ENCODE measurements at regions not wholly inside any gene's neighbourhood (a gene's known extent, or its start where the extent isn't known, plus 50 kb on each side); places are given as distances from the start of the nearest gene placed in this dataset.

DNA sequence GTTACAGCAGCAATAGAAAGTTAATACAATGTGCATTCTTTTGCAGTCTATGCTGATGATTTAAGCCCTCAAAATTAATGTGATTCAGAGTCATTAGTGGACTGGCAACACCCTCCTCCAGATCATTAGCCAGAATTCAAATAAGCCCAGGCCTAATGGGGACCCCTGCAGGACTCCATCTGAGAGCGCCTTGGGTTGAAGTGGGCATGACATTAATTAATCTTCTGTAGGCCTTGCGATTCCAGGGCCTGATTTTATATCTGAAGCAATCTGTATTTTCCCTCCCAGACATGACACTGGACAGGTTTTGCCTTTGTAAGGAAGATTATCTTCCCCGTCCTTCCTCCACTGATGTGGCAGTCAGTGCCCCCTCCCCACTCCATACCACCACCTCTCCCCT is 442.9 kb downstream of the FOXO1 start:
- Histone ChIP-seq H3K79me2 (ENCODE audit: insufficient read depth, low read depth, low read length) (no peaks in the 10 kb centered on the region), H2AFZ (ENCODE audit: low read length) (no peak overlapping the region), H4K20me1 (ENCODE audit: insufficient read depth, low read length) (no peaks in the 10 kb centered on the region), H3K27ac (ENCODE audit: low read depth, low read length, poor library complexity, severe bottlenecking) (no peak overlapping the region), H3K4me3 (ENCODE audit: low read depth, low read length, poor library complexity, severe bottlenecking) (no peak overlapping the region), H3K36me3 (ENCODE audit: insufficient read depth, low read length) (no peaks in the 10 kb centered on the region), H3K4me1 (ENCODE audit: insufficient read depth, low read length, poor library complexity, severe bottlenecking) (peaks cover 5% of the 10 kb centered on the region), H3K9me3 (ENCODE audit: low read length) (no peaks in the 10 kb centered on the region), H3K9me2 (ENCODE audit: insufficient read depth, low read length) (no peaks in the 10 kb centered on the region), H3K4me2 (ENCODE audit: low read length) (no peak overlapping the region)
- no peak for DNase-seq (ENCODE audit: low spot score)
- TF ChIP-seq, protein P1, sequence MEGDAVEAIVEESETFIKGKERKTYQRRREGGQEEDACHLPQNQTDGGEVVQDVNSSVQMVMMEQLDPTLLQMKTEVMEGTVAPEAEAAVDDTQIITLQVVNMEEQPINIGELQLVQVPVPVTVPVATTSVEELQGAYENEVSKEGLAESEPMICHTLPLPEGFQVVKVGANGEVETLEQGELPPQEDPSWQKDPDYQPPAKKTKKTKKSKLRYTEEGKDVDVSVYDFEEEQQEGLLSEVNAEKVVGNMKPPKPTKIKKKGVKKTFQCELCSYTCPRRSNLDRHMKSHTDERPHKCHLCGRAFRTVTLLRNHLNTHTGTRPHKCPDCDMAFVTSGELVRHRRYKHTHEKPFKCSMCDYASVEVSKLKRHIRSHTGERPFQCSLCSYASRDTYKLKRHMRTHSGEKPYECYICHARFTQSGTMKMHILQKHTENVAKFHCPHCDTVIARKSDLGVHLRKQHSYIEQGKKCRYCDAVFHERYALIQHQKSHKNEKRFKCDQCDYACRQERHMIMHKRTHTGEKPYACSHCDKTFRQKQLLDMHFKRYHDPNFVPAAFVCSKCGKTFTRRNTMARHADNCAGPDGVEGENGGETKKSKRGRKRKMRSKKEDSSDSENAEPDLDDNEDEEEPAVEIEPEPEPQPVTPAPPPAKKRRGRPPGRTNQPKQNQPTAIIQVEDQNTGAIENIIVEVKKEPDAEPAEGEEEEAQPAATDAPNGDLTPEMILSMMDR (conservative IDR thresholded peaks at IDR 0.05; ENCODE audit: low read length): no peak
- TF ChIP-seq EZH2phosphoT487 (IDR thresholded peaks at IDR 0.05; ENCODE audit: borderline replicate concordance, low read depth, low read length): no peak
- BruUV-seq (replicated peaks): no TSS peak
- intact Hi-C loops (cut with micrococcal nuclease; ENCODE audit: unreplicated experiment): no loop called here
- CTCF ChIA-PET (ENCODE audit: unreplicated experiment): no interaction called here
- POLR2A ChIA-PET: no interaction called here

DNA sequence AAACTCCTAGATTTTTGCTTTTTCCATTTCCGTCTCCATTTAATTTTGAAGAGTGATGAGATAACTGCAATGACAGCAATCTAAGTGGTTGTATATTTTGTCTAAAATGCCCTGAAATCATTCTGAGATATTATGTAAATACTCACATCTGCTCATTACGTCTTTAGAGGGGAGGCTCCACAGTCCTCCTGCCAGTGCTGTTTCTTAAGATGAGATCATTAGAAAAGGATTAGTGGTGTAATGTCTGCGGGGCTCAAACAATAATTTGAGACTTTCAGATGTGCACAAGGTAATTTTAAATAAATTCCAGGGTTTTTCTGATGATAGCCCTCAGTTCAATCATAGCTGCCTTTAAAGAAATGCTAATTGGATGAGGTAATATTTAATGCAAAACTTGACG is 437.9 kb downstream of the FOXO1 start:
- intact Hi-C loops (cut with micrococcal nuclease; ENCODE audit: unreplicated experiment): no loop called here
- no TSS peak for BruUV-seq (replicated peaks)
- Histone ChIP-seq H3K9me2 (ENCODE audit: insufficient read depth, low read length) (no peaks in the 10 kb centered on the region), H3K4me3 (ENCODE audit: low read depth, low read length, poor library complexity, severe bottlenecking) (no peak overlapping the region), H3K79me2 (ENCODE audit: insufficient read depth, low read depth, low read length) (no peaks in the 10 kb centered on the region), H4K20me1 (ENCODE audit: insufficient read depth, low read length) (no peaks in the 10 kb centered on the region), H3K9me3 (ENCODE audit: low read length) (no peaks in the 10 kb centered on the region), H3K4me2 (ENCODE audit: low read length) (no peak overlapping the region), H2AFZ (ENCODE audit: low read length) (no peak overlapping the region; the same call in 1 of the 2 replicates), H3K27ac (ENCODE audit: low read depth, low read length, poor library complexity, severe bottlenecking) (no peak overlapping the region), H3K36me3 (ENCODE audit: insufficient read depth, low read length) (no peaks in the 10 kb centered on the region), H3K4me1 (ENCODE audit: insufficient read depth, low read length, poor library complexity, severe bottlenecking) (peaks cover 5% of the 10 kb centered on the region)
- POLR2A ChIA-PET: no interaction called here
- CTCF ChIA-PET (ENCODE audit: unreplicated experiment): no interaction called here
- no peak for TF ChIP-seq EZH2phosphoT487 (IDR thresholded peaks at IDR 0.05; ENCODE audit: borderline replicate concordance, low read depth, low read length)
- TF ChIP-seq, protein P1 (conservative IDR thresholded peaks at IDR 0.05; ENCODE audit: low read length): no peak
- no peak for DNase-seq (ENCODE audit: low spot score)

DNA sequence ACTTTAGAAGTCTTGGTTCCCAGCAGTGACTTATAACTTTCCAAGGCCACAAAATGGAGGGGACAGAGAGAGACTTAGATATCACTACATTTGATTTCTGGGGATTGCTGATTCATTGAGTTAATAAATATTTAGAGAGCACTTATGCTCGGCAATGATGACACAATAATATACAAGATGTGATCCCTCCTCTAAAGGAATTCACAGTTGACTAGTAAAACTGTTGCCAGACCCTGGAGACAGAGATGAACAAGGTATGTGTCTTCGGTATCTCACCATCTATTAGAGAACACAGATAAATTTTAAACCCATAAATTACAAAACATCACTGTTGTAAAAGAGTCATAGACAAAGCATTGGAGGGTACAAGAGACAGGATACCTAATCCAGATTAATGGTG is 437.5 kb downstream of the FOXO1 start:
- no peak overlapping the region; the same call in 1 of the 2 replicates for H2AFZ ChIP-seq (ENCODE audit: low read length)
- H3K36me3 ChIP-seq (ENCODE audit: insufficient read depth, low read length): no peaks in the 10 kb centered on the region
- H3K27ac ChIP-seq (ENCODE audit: low read depth, low read length, poor library complexity, severe bottlenecking): no peak overlapping the region
- no peaks in the 10 kb centered on the region for H3K79me2 ChIP-seq (ENCODE audit: insufficient read depth, low read depth, low read length)
- POLR2A ChIA-PET: no interaction called here
- TF ChIP-seq, protein P1 (conservative IDR thresholded peaks at IDR 0.05; ENCODE audit: low read length): no peak
- no peak for TF ChIP-seq EZH2phosphoT487 (IDR thresholded peaks at IDR 0.05; ENCODE audit: borderline replicate concordance, low read depth, low read length)
- no peak overlapping the region for H3K4me3 ChIP-seq (ENCODE audit: low read depth, low read length, poor library complexity, severe bottlenecking)
- CTCF ChIA-PET (ENCODE audit: unreplicated experiment): no interaction called here
- intact Hi-C loops (cut with micrococcal nuclease; ENCODE audit: unreplicated experiment): no loop called here
- no peak for DNase-seq (ENCODE audit: low spot score)
- H3K9me3 ChIP-seq (ENCODE audit: low read length): no peaks in the 10 kb centered on the region
- no peaks in the 10 kb centered on the region for H3K9me2 ChIP-seq (ENCODE audit: insufficient read depth, low read length)
- BruUV-seq (replicated peaks): no TSS peak
- peaks cover 5% of the 10 kb centered on the region for H3K4me1 ChIP-seq (ENCODE audit: insufficient read depth, low read length, poor library complexity, severe bottlenecking)
- no peak overlapping the region for H3K4me2 ChIP-seq (ENCODE audit: low read length)
- no peaks in the 10 kb centered on the region for H4K20me1 ChIP-seq (ENCODE audit: insufficient read depth, low read length)
